Panc1 (cell line): ENCODE measurements at regions not wholly inside any gene's neighbourhood (a gene's known extent, or its start where the extent isn't known, plus 50 kb on each side); places are given as distances from the start of the nearest gene placed in this dataset.

Source experiments
- POLR2AphosphoS5 ChIP-seq: IDR thresholded peaks from 2 replicates; pipeline ENCODE4 v1.6.1; 2012; ENCODE audit warnings: mild to moderate bottlenecking, low read depth, low read length, moderate library complexity
- TCF7L2 ChIP-seq: IDR thresholded peaks from 2 replicates; pipeline ENCODE4 v1.6.1; 2011; ENCODE audit warnings: mild to moderate bottlenecking, low read depth, low read length, inconsistent platforms

DNA sequence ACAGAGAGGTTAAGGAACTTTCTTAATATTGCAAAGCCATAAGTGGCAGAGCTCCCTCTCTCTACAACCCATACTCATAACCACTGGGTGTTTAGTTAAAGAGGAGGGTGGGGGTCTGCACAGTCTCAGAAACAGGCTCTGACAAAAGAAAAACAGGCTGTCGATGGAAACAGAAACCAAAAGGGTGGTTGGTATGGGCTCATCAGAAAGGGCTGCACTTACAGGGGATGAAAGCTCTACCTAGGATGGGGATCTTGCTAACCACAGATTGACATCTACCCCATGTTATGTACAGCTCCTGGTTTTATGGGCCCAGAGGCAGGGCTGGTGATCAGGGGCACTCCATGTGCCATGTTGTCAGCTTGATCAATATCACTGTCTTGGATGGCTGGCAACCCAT is 111.4 kb downstream of the CYLD start:
- TF ChIP-seq POLR2AphosphoS5 (no peak), TCF7L2 (no peak)
